Kidney tubule cell (primary cell): ENCODE measurements at regions not wholly inside any gene's neighbourhood (a gene's known extent, or its start where the extent isn't known, plus 50 kb on each side); places are given as distances from the start of the nearest gene placed in this dataset.

Source experiments
- DNase-seq: peaks from one replicate; pipeline ENCODE4 v3.0.0-alpha.2; 2018; ENCODE audit warnings: low spot score

GRCh38 chr14:101503431-101504095 is 57.7 kb upstream of the DIO3 start:
- no peak for DNase-seq

DNA sequence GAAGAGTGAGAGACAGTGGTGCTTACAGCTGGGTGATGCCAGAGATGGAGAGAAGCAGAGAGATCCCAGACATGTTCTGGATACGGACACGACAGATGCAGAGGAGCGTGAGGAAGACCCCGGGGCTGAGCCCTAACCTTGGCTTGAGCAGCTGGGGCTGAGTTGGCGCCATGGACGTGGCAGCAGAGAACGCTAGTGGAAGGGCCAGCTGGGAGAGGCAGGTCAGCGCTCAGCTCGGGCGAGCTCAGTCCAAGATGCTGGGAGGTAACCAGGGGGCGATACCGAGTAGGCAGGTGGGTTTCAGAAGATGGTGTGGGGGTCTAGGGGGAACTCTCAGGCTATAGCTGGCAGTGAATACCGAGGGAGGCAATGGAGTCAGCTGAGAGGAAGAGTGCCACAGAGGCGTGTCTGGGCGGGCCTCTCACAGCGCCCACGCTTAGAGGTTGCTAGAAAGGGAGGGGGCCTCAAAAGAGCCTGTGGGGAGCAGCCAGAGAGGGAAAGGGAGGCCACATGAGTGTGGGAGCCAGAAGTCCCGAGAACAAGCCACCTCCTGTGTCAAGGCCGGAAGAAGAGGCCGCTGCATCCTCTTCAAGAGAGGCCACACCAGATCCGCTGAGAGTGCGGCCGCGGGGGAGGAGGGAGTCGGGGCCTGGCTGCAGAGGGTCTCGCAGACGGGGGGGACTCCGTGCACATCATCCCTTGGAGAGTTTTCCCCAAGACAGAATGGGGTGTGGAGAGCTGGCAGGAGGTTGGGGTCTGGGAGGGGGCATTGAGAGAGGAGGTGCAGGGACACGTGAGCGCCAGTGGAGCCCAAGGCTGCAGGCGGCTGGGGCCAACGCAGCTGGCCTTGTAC is 57.0 kb upstream of the DIO3 start:
- DNase-seq: no peak

DNA sequence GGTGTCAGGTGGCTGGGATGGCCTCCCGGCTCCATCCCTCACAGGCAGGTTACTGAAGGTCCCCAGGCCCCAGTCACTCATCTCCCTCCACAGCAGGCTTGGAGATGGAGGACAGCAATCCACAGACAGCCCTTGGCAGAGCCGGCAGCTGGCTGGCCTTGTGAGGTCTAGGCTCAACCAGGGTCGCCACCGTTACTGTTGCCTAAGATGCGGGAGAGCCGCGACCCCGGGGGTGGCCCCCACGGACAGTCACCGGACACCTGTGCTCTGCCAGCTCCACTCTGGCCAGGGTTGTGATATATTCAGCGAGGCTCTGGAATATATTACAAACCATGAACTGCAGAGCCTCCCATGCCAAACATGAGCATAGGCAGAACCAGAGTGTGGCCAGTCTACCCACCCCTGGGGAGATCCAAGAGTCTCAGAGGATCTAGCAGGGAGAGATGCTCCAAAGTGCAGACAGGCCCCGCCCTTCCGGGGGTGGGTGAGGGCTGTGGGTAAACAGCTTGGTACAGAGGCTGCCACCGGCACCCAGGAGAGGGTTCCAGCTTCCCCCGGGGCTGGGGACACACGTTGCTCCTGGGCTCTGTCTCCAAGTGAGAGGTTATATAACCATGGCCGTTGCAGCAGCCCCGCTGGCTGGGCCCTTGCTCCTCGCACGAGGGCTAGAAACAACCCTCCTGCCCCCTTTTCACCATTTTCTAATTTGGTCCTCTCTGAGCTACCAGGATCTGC is 55.9 kb upstream of the DIO3 start:
- no peak for DNase-seq

DNA sequence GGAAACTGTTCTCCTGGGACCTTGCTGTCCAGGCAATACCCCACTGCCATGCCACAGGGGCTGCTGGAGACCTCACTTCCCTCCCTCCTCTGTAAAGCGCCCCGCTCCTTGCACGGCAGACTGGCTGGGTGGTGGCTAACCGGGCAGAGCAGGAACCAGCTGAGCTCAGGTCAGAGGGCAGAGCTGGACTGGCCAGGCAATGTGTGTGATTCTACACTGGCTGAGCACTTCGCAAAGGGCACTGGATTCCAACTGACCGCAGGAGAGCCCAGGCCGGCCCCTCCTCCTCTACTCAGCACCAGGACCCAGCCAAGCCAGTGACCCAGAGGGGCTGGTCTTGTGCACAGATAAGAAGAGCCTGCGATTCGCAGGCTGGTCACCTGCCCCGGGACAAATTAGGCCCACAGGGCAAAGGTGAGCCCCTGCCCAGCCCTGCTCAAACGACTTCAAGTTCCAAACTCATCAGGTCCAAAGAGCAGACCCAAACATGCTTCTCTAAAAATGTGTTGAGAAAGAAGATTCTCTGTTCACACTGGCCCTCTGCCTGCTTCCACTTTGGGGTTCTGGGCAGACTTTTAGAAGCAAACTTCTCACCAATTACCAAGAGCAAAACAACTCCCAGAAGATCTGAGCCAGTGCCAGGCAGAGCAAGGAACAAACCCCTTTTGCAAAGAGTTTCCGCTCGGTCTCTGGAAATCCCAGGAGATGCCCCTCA is 54.9 kb upstream of the DIO3 start:
- DNase-seq: no peak

DNA sequence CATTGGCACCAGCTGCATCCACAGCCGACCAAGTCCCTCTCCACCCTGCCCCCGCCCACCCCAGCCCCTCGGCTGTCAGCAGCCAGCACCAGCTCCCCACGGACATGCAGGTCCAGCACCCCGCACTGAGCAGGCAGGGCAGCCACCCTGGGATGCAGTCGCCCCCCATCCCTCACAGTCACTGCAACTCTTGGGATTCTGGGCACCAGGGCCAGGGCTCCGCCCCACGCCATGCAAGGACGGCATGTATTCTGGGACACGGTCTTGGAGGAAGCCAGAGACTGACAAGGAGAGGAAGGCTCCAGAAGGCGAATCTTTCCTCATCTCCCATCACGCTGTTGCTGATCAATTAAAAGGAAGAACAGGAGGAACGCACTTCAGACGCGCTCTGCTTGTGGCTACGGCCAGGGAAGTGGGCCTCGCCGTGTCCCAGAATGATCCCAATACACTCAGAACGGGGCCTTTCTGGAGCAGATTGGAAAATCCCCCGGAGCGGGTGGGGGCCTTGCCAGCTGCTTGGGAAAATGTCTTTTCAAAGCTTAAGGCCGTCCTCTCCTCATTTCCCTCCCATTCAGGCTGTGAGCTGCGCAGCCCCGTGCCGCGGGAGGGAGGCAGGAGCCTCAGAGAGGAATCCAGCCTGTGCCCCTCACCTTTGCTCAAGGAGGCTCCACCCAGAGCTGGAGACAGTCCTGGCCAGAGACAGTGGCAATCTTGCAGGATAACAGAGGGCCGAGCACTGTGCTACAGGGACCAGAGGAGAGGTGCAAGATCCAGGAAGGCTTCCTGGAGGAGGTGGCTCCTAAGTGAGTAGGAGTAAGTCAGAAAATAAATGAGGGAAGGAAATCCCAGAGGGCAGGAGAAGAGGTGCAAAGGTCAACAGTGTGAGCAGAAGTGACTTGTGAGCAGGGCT is 54.1 kb upstream of the DIO3 start:
- DNase-seq: no peak

DNA sequence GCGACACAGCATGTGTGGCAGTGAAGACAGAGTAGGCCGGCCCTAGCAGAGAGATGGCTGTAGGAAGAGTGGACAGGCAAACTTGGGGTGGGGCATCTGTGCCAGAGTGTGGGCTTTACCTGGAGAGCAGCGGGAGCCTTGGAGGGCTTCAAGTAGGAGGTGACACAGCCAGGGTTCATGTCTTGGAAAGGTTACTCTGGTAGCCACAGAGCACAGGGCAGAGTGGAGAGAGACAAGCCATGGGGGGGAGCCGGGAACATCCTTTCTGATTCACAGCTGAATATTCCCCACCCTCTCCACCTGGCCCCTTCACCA is 53.5 kb upstream of the DIO3 start:
- DNase-seq: no peak

DNA sequence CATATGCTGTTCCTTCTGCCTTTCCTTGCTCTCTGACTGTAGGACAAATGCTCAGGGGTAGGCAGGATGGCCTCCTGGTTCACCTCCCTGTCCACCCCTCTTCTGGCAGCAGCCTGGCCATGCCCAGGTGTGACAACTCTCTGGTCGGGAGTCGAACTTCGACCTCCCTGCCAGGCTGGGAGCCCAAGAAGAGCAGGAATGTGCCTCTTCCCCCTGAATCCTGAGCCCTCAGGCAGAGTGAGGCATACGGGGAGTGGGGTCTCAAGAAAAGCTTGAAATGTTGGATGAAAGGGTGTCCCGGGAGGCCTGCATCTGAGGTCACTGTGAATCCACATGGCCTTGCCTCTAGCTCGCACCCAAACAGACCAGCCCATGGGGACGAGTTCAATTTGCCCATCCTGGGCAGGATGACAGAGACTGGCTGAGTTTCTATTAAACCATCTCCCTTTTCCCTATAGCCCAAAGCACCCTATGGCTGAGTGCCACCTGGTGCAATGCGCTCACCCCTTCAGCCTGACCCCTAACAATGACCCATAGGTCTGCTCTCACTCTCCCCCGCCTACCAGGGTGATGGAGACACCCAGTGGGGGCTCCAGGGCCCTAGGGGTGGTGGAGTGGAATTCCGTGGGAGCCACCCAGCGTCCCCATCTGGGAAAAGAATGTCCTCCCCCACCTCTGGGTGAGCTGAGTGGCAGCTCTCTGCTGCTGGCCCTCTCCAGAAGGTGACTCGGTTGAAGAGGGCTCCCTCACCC is 52.9 kb upstream of the DIO3 start:
- no peak for DNase-seq

DNA sequence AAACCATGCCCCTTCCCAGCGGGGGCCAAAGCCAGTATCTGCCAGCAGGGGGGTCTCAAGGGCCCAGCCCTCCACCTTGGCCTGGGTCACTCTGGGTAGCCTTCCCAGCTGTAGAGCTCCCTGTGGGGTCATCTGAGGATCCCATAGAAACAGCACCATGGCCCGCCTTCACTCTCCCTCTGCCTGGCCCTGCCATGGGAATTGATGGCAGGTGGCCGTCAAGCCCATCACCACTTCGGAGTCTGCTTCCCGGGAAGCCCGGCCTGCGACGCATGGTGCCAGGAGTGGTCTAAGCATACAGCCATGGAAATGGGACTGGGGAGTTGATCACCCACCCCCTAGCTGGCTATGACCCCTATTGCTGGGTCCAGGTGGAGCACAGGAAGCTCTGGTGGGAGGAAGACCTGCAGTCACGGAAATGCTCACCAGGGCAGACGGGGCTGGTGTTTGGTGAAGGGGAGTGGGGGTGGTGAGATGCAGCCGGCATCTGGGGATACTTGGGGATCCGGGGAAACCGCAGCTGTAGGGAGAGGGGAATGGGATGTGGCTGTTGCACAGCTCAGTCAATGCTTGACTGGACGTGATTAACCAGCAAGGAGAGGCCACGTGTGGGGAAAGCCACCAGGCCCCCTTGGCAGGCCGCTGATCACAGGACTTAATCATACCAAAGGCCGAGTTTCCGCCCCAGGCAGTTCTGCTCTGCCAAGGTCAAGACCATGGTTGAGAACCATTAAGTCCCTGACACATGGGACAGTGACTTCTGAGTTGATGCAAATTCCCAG is 52.2 kb upstream of the DIO3 start:
- DNase-seq: peak; percentile 20

GRCh38 chr14:101509730-101510371 is 51.4 kb upstream of the DIO3 start:
- DNase-seq: no peak

- no peak for DNase-seq
Measured at GRCh38 chr14:101511199-101511598, 50.1 kb upstream of the DIO3 start.
